Osteoblast (primary cell): ENCODE measurements at regions not wholly inside any gene's neighbourhood (a gene's known extent, or its start where the extent isn't known, plus 50 kb on each side); places are given as distances from the start of the nearest gene placed in this dataset.
"Not testable (repeated sequence)": the region's sequence is repeated elsewhere in the genome, so short reads cannot be mapped to it uniquely, and the experiment has no call there.

ENCODE experiments used
- DNase-seq: peaks from one replicate; pipeline ENCODE4 v3.0.0; 2011; ENCODE audit warnings: low spot score, mixed read lengths; ENCODE audit not compliant: insufficient read length; ENCODE audit errors: missing footprints
- H2AFZ ChIP-seq: 2 replicates; pipeline ENCODE4 v1.6.0; 2011; ENCODE audit warnings: mild to moderate bottlenecking, low read length
- H3K27ac ChIP-seq: 2 replicates; pipeline ENCODE4 v1.5.1; 2011; ENCODE audit warnings: mild to moderate bottlenecking, low read depth, low read length, moderate library complexity
- H3K27me3 ChIP-seq: 2 replicates; pipeline ENCODE4 v1.6.0; 2012; ENCODE audit warnings: mild to moderate bottlenecking, control low read depth, inconsistent platforms, low read length, moderate library complexity; ENCODE audit not compliant: insufficient read depth
- H3K36me3 ChIP-seq: 2 replicates; pipeline ENCODE4 v1.5.1; 2011; ENCODE audit warnings: mild to moderate bottlenecking, low read length, control low read depth, moderate library complexity; ENCODE audit not compliant: insufficient read depth
- H3K4me1 ChIP-seq: 2 replicates; pipeline ENCODE4 v1.5.1; 2011; ENCODE audit warnings: mild to moderate bottlenecking, low read length, control low read depth, moderate library complexity; ENCODE audit not compliant: insufficient read depth
- H3K4me2 ChIP-seq: 2 replicates; pipeline ENCODE4 v1.6.0; 2011; ENCODE audit warnings: mild to moderate bottlenecking, low read length; ENCODE audit not compliant: insufficient read depth
- H3K4me3 ChIP-seq: fragments of 200-600 bp; sonication (generic); 3 replicates; pipeline ENCODE4 v1.5.1; 2012; ENCODE audit warnings: mild to moderate bottlenecking, low read length, inconsistent platforms; ENCODE audit not compliant: insufficient read depth
- H3K79me2 ChIP-seq: 2 replicates; pipeline ENCODE4 v1.6.0; 2012; ENCODE audit warnings: mild to moderate bottlenecking, low read length, control low read depth, inconsistent platforms; ENCODE audit not compliant: insufficient read depth
- H3K9me3 ChIP-seq: 2 replicates; pipeline ENCODE4 v1.5.1; 2011; ENCODE audit warnings: low read depth, low read length, control low read depth
- H4K20me1 ChIP-seq: 2 replicates; pipeline ENCODE4 v1.6.0; 2012; ENCODE audit warnings: mild to moderate bottlenecking, low read length, control low read depth; ENCODE audit not compliant: insufficient read depth
- CTCF ChIP-seq: IDR thresholded peaks from 2 replicates; pipeline ENCODE4 v1.5.1; 2011; ENCODE audit warnings: mild to moderate bottlenecking, low read depth, low read length, moderate library complexity; ENCODE audit errors: extremely low read depth

GRCh38 chr1:224831501-224831900 lies 98.0 kb upstream of the DNAH14 start:
- Histone ChIP-seq H3K27ac (no peak overlapping the region), H4K20me1 (no peaks in the 10 kb centered on the region), H3K4me3 (no peak overlapping the region), H3K27me3 (peaks cover 10% of the 10 kb centered on the region), H3K79me2 (no peaks in the 10 kb centered on the region), H2AFZ (no peak overlapping the region), H3K4me1 (peaks cover 5% of the 10 kb centered on the region), H3K9me3 (no peaks in the 10 kb centered on the region), H3K4me2 (no peak overlapping the region), H3K36me3 (no peaks in the 10 kb centered on the region)
- TF ChIP-seq CTCF = no peak
- no peak for DNase-seq

GRCh38 chr1:224839648-224840300 lies 89.7 kb upstream of the DNAH14 start:
- not testable (repeated sequence) for H4K20me1 ChIP-seq, H3K9me3 ChIP-seq, H3K27ac ChIP-seq

GRCh38 chr1:224841803-224842202 lies 87.7 kb upstream of the DNAH14 start:
- H3K79me2 ChIP-seq, H3K36me3 ChIP-seq, H3K9me3 ChIP-seq, DNase-seq, H3K4me2 ChIP-seq, H3K4me3 ChIP-seq, H3K4me1 ChIP-seq, H2AFZ ChIP-seq, H3K27ac ChIP-seq, H3K27me3 ChIP-seq, H4K20me1 ChIP-seq: not testable (repeated sequence)

More at GRCh38 chr1:224839648-224840300, 89.7 kb upstream of the DNAH14 start:
- H3K4me3 ChIP-seq, H3K27me3 ChIP-seq, H3K79me2 ChIP-seq, DNase-seq, H3K4me1 ChIP-seq, H2AFZ ChIP-seq, H3K36me3 ChIP-seq, H3K4me2 ChIP-seq: not testable (repeated sequence)

GRCh38 chr1:224846119-224846907 lies 83.2 kb upstream of the DNAH14 start:
- Histone ChIP-seq H4K20me1 (no peaks in the 10 kb centered on the region), H3K27ac (no peak overlapping the region), H3K4me2 (no peak overlapping the region), H3K9me3 (no peaks in the 10 kb centered on the region), H3K4me1 (no peaks in the 10 kb centered on the region), H3K27me3 (no peaks in the 10 kb centered on the region), H2AFZ (no peak overlapping the region), H3K4me3 (no peak overlapping the region), H3K79me2 (no peaks in the 10 kb centered on the region), H3K36me3 (no peaks in the 10 kb centered on the region)
- TF ChIP-seq CTCF = no peak
- no peak for DNase-seq

- H3K36me3 ChIP-seq = no peaks in the 10 kb centered on the region
- no peak overlapping the region for H3K4me3 ChIP-seq
- H3K27me3 ChIP-seq = peaks cover 4% of the 10 kb centered on the region
- no peaks in the 10 kb centered on the region for H3K79me2 ChIP-seq
- no peak overlapping the region for H3K27ac ChIP-seq
- H3K4me2 ChIP-seq = no peak overlapping the region
- no peaks in the 10 kb centered on the region for H3K4me1 ChIP-seq
- no peak for TF ChIP-seq CTCF
- H2AFZ ChIP-seq = no peak overlapping the region
- DNase-seq = no peak
- no peaks in the 10 kb centered on the region for H4K20me1 ChIP-seq
- no peaks in the 10 kb centered on the region for H3K9me3 ChIP-seq
Measured at GRCh38 chr1:224850446-224850845, 79.0 kb upstream of the DNAH14 start.
